Type B pancreatic cell (in vitro differentiated cells): ENCODE measurements at regions not wholly inside any gene's neighbourhood (a gene's known extent, or its start where the extent isn't known, plus 50 kb on each side); places are given as distances from the start of the nearest gene placed in this dataset.

Experiments used
- DNase-seq: peaks from one replicate; pipeline ENCODE4 v3.0.0; 2021; ENCODE audit warnings: mixed read lengths; ENCODE audit not compliant: unreplicated experiment; ENCODE audit errors: extremely low spot score
- H3K27ac Mint-ChIP-seq: 2 replicates; pipeline ENCODE4 v1.8.0; 2021; ENCODE audit warnings: mild to moderate bottlenecking, mixed read lengths
- H3K27me3 Mint-ChIP-seq: 2 replicates; pipeline ENCODE4 v1.8.0; 2021; ENCODE audit warnings: mixed read lengths
- H3K36me3 Mint-ChIP-seq: 2 replicates; pipeline ENCODE4 v1.8.0; 2021; ENCODE audit warnings: mixed read lengths
- H3K4me1 Mint-ChIP-seq: one replicate; pipeline ENCODE4 v1.8.0; 2021; ENCODE audit warnings: mixed read lengths; ENCODE audit not compliant: unreplicated experiment
- H3K4me3 Mint-ChIP-seq: 2 replicates; pipeline ENCODE4 v1.8.0; 2021; ENCODE audit warnings: mild to moderate bottlenecking, mixed read lengths
- H3K9me3 Mint-ChIP-seq: 2 replicates; pipeline ENCODE4 v1.8.0; 2021; ENCODE audit warnings: mixed read lengths
- TF ChIP-seq, protein P1 (sequence below): fragments of 200-600 bp; sonication (generic); conservative IDR thresholded peaks from 2 replicates; pipeline ENCODE4 v1.5.0; 2021; ENCODE audit warnings: antibody characterized with exemption, mild to moderate bottlenecking

DNA sequence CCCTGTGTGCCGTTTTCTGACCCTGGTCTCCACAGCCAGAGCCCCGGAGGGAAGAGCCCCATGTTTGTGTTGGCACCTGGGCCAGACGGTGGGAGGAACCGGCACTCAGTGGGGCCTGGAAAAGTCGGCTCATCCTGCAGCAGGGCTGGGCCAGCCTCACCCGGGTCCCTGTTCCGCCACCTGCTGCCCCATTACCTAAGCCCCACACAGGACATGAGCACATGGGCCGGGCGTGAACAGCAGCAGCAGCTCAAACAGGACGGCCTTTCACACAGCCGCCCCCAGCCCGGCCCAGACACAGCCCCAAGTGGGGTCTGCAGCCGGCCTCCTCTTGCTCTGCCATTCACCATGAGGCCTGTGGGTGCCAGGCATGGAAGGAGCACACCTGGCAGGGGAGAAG lies 302.4 kb downstream of the MN1 start:
- H3K27ac Mint-ChIP-seq = no peak overlapping the region
- H3K27me3 Mint-ChIP-seq = peaks cover 3% of the 10 kb centered on the region
- TF ChIP-seq, protein P1, sequence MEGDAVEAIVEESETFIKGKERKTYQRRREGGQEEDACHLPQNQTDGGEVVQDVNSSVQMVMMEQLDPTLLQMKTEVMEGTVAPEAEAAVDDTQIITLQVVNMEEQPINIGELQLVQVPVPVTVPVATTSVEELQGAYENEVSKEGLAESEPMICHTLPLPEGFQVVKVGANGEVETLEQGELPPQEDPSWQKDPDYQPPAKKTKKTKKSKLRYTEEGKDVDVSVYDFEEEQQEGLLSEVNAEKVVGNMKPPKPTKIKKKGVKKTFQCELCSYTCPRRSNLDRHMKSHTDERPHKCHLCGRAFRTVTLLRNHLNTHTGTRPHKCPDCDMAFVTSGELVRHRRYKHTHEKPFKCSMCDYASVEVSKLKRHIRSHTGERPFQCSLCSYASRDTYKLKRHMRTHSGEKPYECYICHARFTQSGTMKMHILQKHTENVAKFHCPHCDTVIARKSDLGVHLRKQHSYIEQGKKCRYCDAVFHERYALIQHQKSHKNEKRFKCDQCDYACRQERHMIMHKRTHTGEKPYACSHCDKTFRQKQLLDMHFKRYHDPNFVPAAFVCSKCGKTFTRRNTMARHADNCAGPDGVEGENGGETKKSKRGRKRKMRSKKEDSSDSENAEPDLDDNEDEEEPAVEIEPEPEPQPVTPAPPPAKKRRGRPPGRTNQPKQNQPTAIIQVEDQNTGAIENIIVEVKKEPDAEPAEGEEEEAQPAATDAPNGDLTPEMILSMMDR = no peak

GRCh38 chr22:27501191-27501936 lies 300.2 kb downstream of the MN1 start:
- H3K27me3 Mint-ChIP-seq = peaks cover 3% of the 10 kb centered on the region
- TF ChIP-seq, protein P1 = no peak
- H3K9me3 Mint-ChIP-seq = peaks cover 7% of the 10 kb centered on the region
- no peak for DNase-seq
- no peak overlapping the region for H3K27ac Mint-ChIP-seq
- no peak overlapping the region for H3K4me3 Mint-ChIP-seq
- H3K36me3 Mint-ChIP-seq = no peaks in the 10 kb centered on the region
- H3K4me1 Mint-ChIP-seq = peaks cover 21% of the 10 kb centered on the region

More for the DNA sequence above, 302.4 kb downstream of the MN1 start:
- Mint-ChIP-seq H3K4me1 (peaks cover 24% of the 10 kb centered on the region), H3K36me3 (no peaks in the 10 kb centered on the region), H3K4me3 (no peak overlapping the region), H3K9me3 (peaks cover 7% of the 10 kb centered on the region)
- no peak for DNase-seq

DNA sequence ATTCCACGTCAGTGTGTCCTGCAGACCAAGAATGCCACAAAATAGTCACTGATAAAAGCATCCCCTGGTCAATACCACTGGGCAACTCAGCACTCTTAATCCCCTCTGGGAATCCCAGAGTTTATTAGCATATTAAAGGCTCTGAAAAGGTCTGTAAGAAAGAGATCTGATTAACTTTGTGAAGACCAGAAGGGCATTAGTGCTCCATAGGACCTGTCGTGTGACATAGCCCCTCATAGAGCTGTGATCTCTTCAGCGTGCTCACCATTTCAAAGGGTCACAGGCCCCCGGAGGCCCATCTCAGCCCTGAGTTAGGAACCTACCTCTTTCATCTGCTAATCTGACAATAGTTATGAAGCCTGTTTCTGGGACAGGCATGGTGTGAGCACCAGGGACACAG lies 299.2 kb downstream of the MN1 start:
- Mint-ChIP-seq H3K27ac (no peak overlapping the region), H3K9me3 (peaks cover 7% of the 10 kb centered on the region), H3K4me1 (peaks cover 16% of the 10 kb centered on the region), H3K4me3 (no peak overlapping the region), H3K27me3 (peaks cover 7% of the 10 kb centered on the region), H3K36me3 (no peaks in the 10 kb centered on the region)
- TF ChIP-seq, protein P1 = no peak
- no peak for DNase-seq

- H3K4me1 Mint-ChIP-seq = peaks cover 16% of the 10 kb centered on the region
- TF ChIP-seq, protein P1 = no peak
- H3K4me3 Mint-ChIP-seq = no peak overlapping the region
- no peaks in the 10 kb centered on the region for H3K36me3 Mint-ChIP-seq
- no peak overlapping the region for H3K27ac Mint-ChIP-seq
- peaks cover 7% of the 10 kb centered on the region for H3K9me3 Mint-ChIP-seq
- no peak for DNase-seq
- H3K27me3 Mint-ChIP-seq = peaks cover 13% of the 10 kb centered on the region
Measured at GRCh38 chr22:27504360-27505253, 296.9 kb downstream of the MN1 start.

DNA sequence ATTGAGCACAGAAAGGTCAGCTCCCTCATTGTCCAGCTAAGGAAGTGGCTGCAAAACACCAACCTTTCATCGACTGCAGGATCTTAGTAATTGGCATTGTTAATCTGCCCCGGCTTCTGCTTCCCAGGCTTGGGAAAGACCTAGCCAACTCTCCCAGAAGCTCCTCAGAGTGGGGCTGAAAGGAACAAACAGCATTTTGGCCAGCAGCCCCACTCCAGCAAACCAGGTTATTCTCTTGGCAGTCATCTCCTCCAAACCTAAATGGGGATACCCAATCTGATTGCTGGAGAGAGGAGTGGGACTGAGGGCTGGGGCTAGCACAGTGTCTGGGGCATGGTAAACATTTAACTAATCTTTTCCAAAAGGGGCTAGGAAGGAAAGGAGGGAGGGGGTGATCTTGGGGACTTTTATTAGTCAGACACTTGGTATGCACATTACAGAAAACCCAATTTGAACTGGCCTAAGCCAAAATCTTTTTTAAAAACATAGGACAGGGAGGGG lies 294.4 kb downstream of the MN1 start:
- TF ChIP-seq, protein P1 = no peak
- DNase-seq = no peak
- peaks cover 15% of the 10 kb centered on the region for H3K27me3 Mint-ChIP-seq
- no peaks in the 10 kb centered on the region for H3K36me3 Mint-ChIP-seq
- H3K27ac Mint-ChIP-seq = no peak overlapping the region
- H3K4me3 Mint-ChIP-seq = no peak overlapping the region
- H3K9me3 Mint-ChIP-seq = peaks cover 12% of the 10 kb centered on the region
- peaks cover 14% of the 10 kb centered on the region for H3K4me1 Mint-ChIP-seq
